ENCODE measurements at regions not wholly inside any gene's neighbourhood (a gene's known extent, or its start where the extent isn't known, plus 50 kb on each side); places are given as distances from the start of the nearest gene placed in this dataset.

DNA sequence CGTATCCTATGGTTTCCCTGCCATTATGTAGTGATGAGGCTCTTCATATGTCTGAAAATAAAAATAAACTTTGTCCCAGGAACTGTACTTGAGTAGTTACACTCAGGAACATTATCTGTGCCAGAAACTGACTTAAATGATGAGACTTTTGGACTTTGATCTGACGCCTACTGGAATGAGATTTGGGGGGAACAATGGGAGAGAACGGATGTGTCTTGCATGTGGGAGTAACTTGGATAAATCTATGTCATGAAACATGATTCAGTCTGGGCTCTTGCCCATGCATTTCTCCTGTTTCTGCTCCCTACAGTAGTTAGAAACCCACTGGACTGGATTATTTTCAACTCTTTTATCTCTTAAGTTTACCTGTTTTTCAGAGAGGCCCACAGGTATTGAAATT lies 2351.4 kb downstream of the PCDH7 start:
- 8% methylated on average over 3 of the region's 3 CpGs for WGBS (ENCODE audit: missing lambda C conversion rate)
- no peak overlapping the region for H3K27ac ChIP-seq
- POLR2A ChIA-PET, result no interaction called here

DNA sequence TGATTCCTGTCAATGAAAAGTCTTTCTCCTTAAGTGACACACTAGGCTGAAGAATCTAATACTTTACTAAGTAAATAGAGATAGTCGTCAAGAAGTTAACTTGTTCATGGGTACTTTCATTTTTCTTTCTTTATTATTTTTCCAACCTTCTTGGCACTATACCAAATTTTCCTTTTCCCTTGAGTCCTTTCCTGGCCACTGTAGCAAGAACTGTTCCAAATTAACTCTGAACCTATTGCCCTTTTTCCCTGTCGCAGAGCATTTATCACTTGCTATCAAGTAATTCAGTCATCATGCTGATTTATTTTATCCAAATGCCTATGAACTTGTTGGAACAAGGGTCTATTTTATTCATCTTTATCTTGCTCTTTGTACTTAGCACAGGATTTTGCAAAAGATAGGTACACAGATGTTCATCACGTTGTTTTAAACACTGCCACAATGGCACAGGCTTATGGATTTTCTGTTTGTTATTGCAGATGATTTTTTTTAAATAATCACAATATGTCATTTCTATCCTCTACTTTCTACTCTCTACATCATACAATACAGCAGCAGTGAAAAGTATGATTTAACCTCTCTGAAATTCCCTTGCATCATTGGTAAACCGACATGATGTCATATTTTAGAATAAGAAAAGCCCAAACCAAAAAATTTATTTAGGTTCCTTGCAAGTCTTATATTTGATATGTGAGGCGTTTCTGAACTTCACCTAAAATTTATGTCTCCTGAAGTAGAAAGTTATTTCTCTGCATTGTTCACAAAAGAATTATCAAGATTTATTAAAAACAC lies 2352.3 kb downstream of the PCDH7 start:
- ATAC-seq (no peak), DNase-seq (ENCODE audit: low read depth in 1 of 2, low spot score in 1 of 2) (no peak), FAIRE-seq (no peak)
- Histone ChIP-seq H3K4me1 (no peaks in the 10 kb centered on the region), H3K4me2 (no peak overlapping the region), H3K4me3 (no peak overlapping the region), H3K27ac (no peak overlapping the region), H3K9me3 (no peaks in the 10 kb centered on the region)
- CTCF ChIA-PET, result no interaction called here
- TF ChIP-seq RAD21 (conservative IDR thresholded peaks at IDR 0.05 in 1 of 2, IDR thresholded peaks at IDR 0.05 in 1 of 2) (no peak), EHF (CRISPR knock-in tag; IDR thresholded peaks at IDR 0.05) (no peak), CHD2 (IDR thresholded peaks at IDR 0.05; ENCODE audit: low read length, partially characterized antibody) (no peak), HEYL (CRISPR knock-in tag; IDR thresholded peaks at IDR 0.05) (no peak), HOXA7 (CRISPR knock-in tag; IDR thresholded peaks at IDR 0.05) (no peak), TFCP2L1 (CRISPR knock-in tag; IDR thresholded peaks at IDR 0.05) (no peak), FOXS1 (CRISPR knock-in tag; IDR thresholded peaks at IDR 0.05) (no peak), MYC (IDR thresholded peaks at IDR 0.05; ENCODE audit: borderline replicate concordance, low read length) (no peak), NPAS2 (CRISPR knock-in tag; IDR thresholded peaks at IDR 0.05; ENCODE audit: borderline replicate concordance) (no peak), MAFK (IDR thresholded peaks at IDR 0.05; ENCODE audit: partially characterized antibody) (no peak), POLR2AphosphoS2 (conservative IDR thresholded peaks at IDR 0.05; ENCODE audit: low read length) (no peak), JUN (IDR thresholded peaks at IDR 0.05) (no peak), FOSB (CRISPR knock-in tag; IDR thresholded peaks at IDR 0.05) (no peak)
- TF ChIP-seq, protein P1, sequence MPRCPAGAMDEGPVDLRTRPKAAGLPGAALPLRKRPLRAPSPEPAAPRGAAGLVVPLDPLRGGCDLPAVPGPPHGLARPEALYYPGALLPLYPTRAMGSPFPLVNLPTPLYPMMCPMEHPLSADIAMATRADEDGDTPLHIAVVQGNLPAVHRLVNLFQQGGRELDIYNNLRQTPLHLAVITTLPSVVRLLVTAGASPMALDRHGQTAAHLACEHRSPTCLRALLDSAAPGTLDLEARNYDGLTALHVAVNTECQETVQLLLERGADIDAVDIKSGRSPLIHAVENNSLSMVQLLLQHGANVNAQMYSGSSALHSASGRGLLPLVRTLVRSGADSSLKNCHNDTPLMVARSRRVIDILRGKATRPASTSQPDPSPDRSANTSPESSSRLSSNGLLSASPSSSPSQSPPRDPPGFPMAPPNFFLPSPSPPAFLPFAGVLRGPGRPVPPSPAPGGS (IDR thresholded peaks at IDR 0.05), result no peak
- TF ChIP-seq, protein P2, sequence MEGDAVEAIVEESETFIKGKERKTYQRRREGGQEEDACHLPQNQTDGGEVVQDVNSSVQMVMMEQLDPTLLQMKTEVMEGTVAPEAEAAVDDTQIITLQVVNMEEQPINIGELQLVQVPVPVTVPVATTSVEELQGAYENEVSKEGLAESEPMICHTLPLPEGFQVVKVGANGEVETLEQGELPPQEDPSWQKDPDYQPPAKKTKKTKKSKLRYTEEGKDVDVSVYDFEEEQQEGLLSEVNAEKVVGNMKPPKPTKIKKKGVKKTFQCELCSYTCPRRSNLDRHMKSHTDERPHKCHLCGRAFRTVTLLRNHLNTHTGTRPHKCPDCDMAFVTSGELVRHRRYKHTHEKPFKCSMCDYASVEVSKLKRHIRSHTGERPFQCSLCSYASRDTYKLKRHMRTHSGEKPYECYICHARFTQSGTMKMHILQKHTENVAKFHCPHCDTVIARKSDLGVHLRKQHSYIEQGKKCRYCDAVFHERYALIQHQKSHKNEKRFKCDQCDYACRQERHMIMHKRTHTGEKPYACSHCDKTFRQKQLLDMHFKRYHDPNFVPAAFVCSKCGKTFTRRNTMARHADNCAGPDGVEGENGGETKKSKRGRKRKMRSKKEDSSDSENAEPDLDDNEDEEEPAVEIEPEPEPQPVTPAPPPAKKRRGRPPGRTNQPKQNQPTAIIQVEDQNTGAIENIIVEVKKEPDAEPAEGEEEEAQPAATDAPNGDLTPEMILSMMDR (IDR thresholded peaks at IDR 0.05), result no peak
- POLR2A ChIA-PET, result no interaction called here
- 18% methylated on average over 5 of the region's 5 CpGs for WGBS (ENCODE audit: missing lambda C conversion rate)

More for the DNA sequence above, 2351.4 kb downstream of the PCDH7 start:
- H3K4me3 ChIP-seq, result no peak overlapping the region
- no peak overlapping the region for H3K4me2 ChIP-seq
- no peaks in the 10 kb centered on the region for H3K4me1 ChIP-seq
- ATAC-seq (no peak), DNase-seq (ENCODE audit: low read depth in 1 of 2, low spot score in 1 of 2) (no peak), FAIRE-seq (no peak)
- H3K9me3 ChIP-seq, result no peaks in the 10 kb centered on the region
- CTCF ChIA-PET, result no interaction called here
- TF ChIP-seq NFE2L2 (conservative IDR thresholded peaks at IDR 0.05; ENCODE audit: low read length), result no peak
- TF ChIP-seq BHLHE40 (IDR thresholded peaks at IDR 0.05; ENCODE audit: low read depth, low read length), result no peak
- no peak for TF ChIP-seq HDAC2 (IDR thresholded peaks at IDR 0.05)
- TF ChIP-seq, protein P3, sequence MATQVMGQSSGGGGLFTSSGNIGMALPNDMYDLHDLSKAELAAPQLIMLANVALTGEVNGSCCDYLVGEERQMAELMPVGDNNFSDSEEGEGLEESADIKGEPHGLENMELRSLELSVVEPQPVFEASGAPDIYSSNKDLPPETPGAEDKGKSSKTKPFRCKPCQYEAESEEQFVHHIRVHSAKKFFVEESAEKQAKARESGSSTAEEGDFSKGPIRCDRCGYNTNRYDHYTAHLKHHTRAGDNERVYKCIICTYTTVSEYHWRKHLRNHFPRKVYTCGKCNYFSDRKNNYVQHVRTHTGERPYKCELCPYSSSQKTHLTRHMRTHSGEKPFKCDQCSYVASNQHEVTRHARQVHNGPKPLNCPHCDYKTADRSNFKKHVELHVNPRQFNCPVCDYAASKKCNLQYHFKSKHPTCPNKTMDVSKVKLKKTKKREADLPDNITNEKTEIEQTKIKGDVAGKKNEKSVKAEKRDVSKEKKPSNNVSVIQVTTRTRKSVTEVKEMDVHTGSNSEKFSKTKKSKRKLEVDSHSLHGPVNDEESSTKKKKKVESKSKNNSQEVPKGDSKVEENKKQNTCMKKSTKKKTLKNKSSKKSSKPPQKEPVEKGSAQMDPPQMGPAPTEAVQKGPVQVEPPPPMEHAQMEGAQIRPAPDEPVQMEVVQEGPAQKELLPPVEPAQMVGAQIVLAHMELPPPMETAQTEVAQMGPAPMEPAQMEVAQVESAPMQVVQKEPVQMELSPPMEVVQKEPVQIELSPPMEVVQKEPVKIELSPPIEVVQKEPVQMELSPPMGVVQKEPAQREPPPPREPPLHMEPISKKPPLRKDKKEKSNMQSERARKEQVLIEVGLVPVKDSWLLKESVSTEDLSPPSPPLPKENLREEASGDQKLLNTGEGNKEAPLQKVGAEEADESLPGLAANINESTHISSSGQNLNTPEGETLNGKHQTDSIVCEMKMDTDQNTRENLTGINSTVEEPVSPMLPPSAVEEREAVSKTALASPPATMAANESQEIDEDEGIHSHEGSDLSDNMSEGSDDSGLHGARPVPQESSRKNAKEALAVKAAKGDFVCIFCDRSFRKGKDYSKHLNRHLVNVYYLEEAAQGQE (IDR thresholded peaks at IDR 0.05), result no peak
- TF ChIP-seq RAD21 (conservative IDR thresholded peaks at IDR 0.05 in 1 of 2, IDR thresholded peaks at IDR 0.05 in 1 of 2), result no peak
